CD4-positive, alpha-beta T cell (primary cell): ENCODE measurements at regions not wholly inside any gene's neighbourhood (a gene's known extent, or its start where the extent isn't known, plus 50 kb on each side); places are given as distances from the start of the nearest gene placed in this dataset.

ENCODE experiments used
- ATAC-seq: fragments of 200-7000 bp; cut with Tn5 transposase; one replicate; pipeline ENCODE4 v1.10.0; 2022; ENCODE audit warnings: mild to moderate bottlenecking; ENCODE audit not compliant: poor library complexity
- CTCF ChIA-PET: fragments of 350-600 bp; sonication (Branson Sonifier 250); formaldehyde crosslinking; loops from one replicate; lab custom pipeline; 2021; ENCODE audit warnings: antibody characterized with exemption, inconsistent platforms; lab: Charles Lee
- POLR2A ChIA-PET: fragments of 350-600 bp; sonication (Branson Sonifier 250); formaldehyde crosslinking; loops from one replicate; lab custom pipeline; 2021; ENCODE audit warnings: antibody characterized with exemption, inconsistent platforms; lab: Charles Lee
- DNase-seq, 14 experiments: peaks; one replicate each; pipeline ENCODE4 v3.0.0-alpha.2; 2013 to 2020; ENCODE audit warnings: mixed read lengths in 2 of 14
- H3K27ac ChIP-seq, 2 donors: one replicate each; pipeline versions ENCODE4 v1.5.1 to v1.7.0; 2013; ENCODE audit warnings: low read length in 2 of 2, low read depth in 1 of 2, mild to moderate bottlenecking in 1 of 2
- H3K27me3 ChIP-seq, 2 experiments: 1 replicate in 1 of 2; 2 replicates in 1 of 2; pipeline versions ENCODE4 v1.6.1 to v1.7.0; 2013; ENCODE audit warnings: low read length in 2 of 2, control low read depth in 1 of 2, mild to moderate bottlenecking in 1 of 2, moderate library complexity in 1 of 2; ENCODE audit not compliant: insufficient read depth in 2 of 2, control insufficient read depth in 1 of 2
- H3K36me3 ChIP-seq: one replicate; pipeline ENCODE4 v1.6.1; 2013; ENCODE audit warnings: low read length, control low read depth; ENCODE audit not compliant: insufficient read depth
- H3K4me1 ChIP-seq: one replicate; pipeline ENCODE4 v1.6.1; 2013; ENCODE audit warnings: low read length, control low read depth; ENCODE audit not compliant: insufficient read depth
- H3K4me3 ChIP-seq: one replicate; pipeline ENCODE4 v1.5.1; 2013; ENCODE audit warnings: mild to moderate bottlenecking, low read length, moderate library complexity
- H3K9me3 ChIP-seq, 2 experiments: 1 replicate in 1 of 2; 2 replicates in 1 of 2; pipeline versions ENCODE4 v1.6.1 to v1.7.0; 2013; ENCODE audit warnings: low read length in 2 of 2, mild to moderate bottlenecking in 2 of 2, control low read depth in 1 of 2, moderate library complexity in 1 of 2; ENCODE audit not compliant: control insufficient read depth in 1 of 2, insufficient read depth in 1 of 2
- H3K27ac Mint-ChIP-seq: one replicate; pipeline ENCODE4 v1.8.0; 2020; ENCODE audit warnings: mixed read lengths
- H3K27me3 Mint-ChIP-seq: one replicate; pipeline ENCODE4 v1.8.0; 2021; ENCODE audit warnings: mixed read lengths
- H3K36me3 Mint-ChIP-seq: one replicate; pipeline ENCODE4 v1.8.0; 2021; ENCODE audit warnings: low read depth, mixed read lengths
- H3K4me1 Mint-ChIP-seq: one replicate; pipeline ENCODE4 v1.8.0; 2021; ENCODE audit warnings: low read depth, mixed read lengths
- H3K4me3 Mint-ChIP-seq: one replicate; pipeline ENCODE4 v1.8.0; 2020; ENCODE audit warnings: mild to moderate bottlenecking, mixed read lengths
- H3K9me3 Mint-ChIP-seq: one replicate; pipeline ENCODE4 v1.8.0; 2020; ENCODE audit warnings: mixed read lengths
- CTCF ChIP-seq: fragments of 200-600 bp; IDR thresholded peaks from one replicate; pipeline ENCODE4 v1.8.0; 2022; ENCODE audit warnings: antibody characterized with exemption, mild to moderate bottlenecking
- intact Hi-C, 2 experiments: fragments of 100-400 bp; cut with DNase I in 1 of 2; cut with micrococcal nuclease in 1 of 2; formaldehyde crosslinking; loops; one replicate each; pipeline versions ENCODE4 v1.15.1 to v1.9.0; 2023 to 2025; cut with DNase I, micrococcal nuclease

- Histone ChIP-seq H3K27ac (no peak overlapping the region), H3K4me1 (no peaks in the 10 kb centered on the region), H3K36me3 (no peaks in the 10 kb centered on the region), H3K27me3 (peaks cover 0 to 4% of the 10 kb centered on the region in 2 experiments), H3K9me3 (no peaks in the 10 kb centered on the region), H3K4me3 (no peak overlapping the region)
- CTCF ChIA-PET: no interaction called here
- no peak overlapping the region for H3K4me3 Mint-ChIP-seq
- POLR2A ChIA-PET: no interaction called here
- H3K27ac Mint-ChIP-seq: no peak overlapping the region
- peaks cover 2% of the 10 kb centered on the region for H3K9me3 Mint-ChIP-seq
- no peak for TF ChIP-seq CTCF
- H3K27me3 Mint-ChIP-seq: peaks cover 27% of the 10 kb centered on the region
- intact Hi-C loops: loop anchor here in 1 of 2 experiments (10.0 kb wide), 1 partner anchor 960 kb away; no protein-coding TSS in a partner anchor
- no peaks in the 10 kb centered on the region for H3K36me3 Mint-ChIP-seq
- H3K4me1 Mint-ChIP-seq: no peaks in the 10 kb centered on the region
- ATAC-seq (no peak), DNase-seq (no peak)
Measured at GRCh38 chr21:32144851-32145250, 134.0 kb downstream of the MIS18A start.

- no peak overlapping the region for H3K27ac ChIP-seq
- Mint-ChIP-seq H3K27me3 (peaks cover 27% of the 10 kb centered on the region), H3K9me3 (peaks cover 2% of the 10 kb centered on the region), H3K36me3 (no peaks in the 10 kb centered on the region), H3K4me1 (no peaks in the 10 kb centered on the region), H3K27ac (no peak overlapping the region), H3K4me3 (no peak overlapping the region)
- no peaks in the 10 kb centered on the region for H3K4me1 ChIP-seq
- TF ChIP-seq CTCF: no peak
- intact Hi-C loops: loop anchor here in 1 of 2 experiments (10.0 kb wide), 1 partner anchor 961 kb away; no protein-coding TSS in a partner anchor
- POLR2A ChIA-PET: no interaction called here
- no peaks in the 10 kb centered on the region for H3K9me3 ChIP-seq
- no peak for ATAC-seq
- H3K27me3 ChIP-seq: peaks cover 0 to 4% of the 10 kb centered on the region in 2 experiments
- DNase-seq: no peak
- CTCF ChIA-PET: no interaction called here
- no peaks in the 10 kb centered on the region for H3K36me3 ChIP-seq
- no peak overlapping the region for H3K4me3 ChIP-seq
Measured at GRCh38 chr21:32143241-32143939, 135.5 kb downstream of the MIS18A start.

- H3K4me1 ChIP-seq: no peaks in the 10 kb centered on the region
- no peaks in the 10 kb centered on the region for H3K9me3 Mint-ChIP-seq
- H3K27me3 Mint-ChIP-seq: peaks cover 20% of the 10 kb centered on the region
- ATAC-seq (no peak), DNase-seq (no peak)
- no peak overlapping the region for H3K4me3 Mint-ChIP-seq
- ChIA-PET POLR2A (interaction anchor here (0.7 kb wide), 1 partner anchor 54 kb away, joined by 3 read pairs; no protein-coding TSS in a partner anchor), CTCF (no interaction called here)
- H3K4me3 ChIP-seq: no peak overlapping the region
- H3K27ac Mint-ChIP-seq: no peak overlapping the region
- H3K27me3 ChIP-seq: peaks cover 0 to 4% of the 10 kb centered on the region in 2 experiments
- TF ChIP-seq CTCF: no peak
- peaks cover 0 to 3% of the 10 kb centered on the region in 2 experiments for H3K9me3 ChIP-seq
- no peaks in the 10 kb centered on the region for H3K36me3 ChIP-seq
- H3K36me3 Mint-ChIP-seq: no peaks in the 10 kb centered on the region
- no peaks in the 10 kb centered on the region for H3K4me1 Mint-ChIP-seq
- H3K27ac ChIP-seq: no peak overlapping the region
- intact Hi-C loops: loop anchor here in 1 of 2 experiments (10.0 kb wide), 1 partner anchor 964 kb away; no protein-coding TSS in a partner anchor
Measured at GRCh38 chr21:32141318-32141633, 137.6 kb downstream of the MIS18A start.
